ENCODE measurements at regions not wholly inside any gene's neighbourhood (a gene's known extent, or its start where the extent isn't known, plus 50 kb on each side); places are given as distances from the start of the nearest gene placed in this dataset.

DNA sequence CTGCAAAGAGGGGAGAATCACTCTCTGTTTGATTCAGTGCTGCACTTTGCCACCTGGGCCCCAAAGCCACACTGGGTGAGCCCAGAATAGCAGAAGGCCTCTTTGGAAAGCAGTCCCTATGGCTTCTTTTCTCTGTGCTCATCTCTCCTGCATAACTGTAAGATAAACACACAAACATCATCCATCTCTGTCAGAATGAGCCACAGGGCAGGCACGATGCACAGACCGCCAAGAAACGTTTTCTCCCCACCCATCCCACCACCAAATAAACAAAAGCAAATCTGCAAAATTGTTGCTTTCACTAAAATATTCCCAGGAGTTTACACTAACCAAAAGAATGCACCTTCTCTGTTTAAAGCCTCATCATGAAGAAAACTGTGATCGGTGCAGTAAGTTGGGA, 196.4 kb upstream of the POU2AF2 start:
- TF ChIP-seq ZNF292 (tag by site-specific recombination; IDR thresholded peaks at IDR 0.05; ENCODE audit: borderline replicate concordance, low read depth) (no peak), ZNF155 (tag by site-specific recombination; IDR thresholded peaks at IDR 0.05) (no peak), ZNF830 (tag by site-specific recombination; IDR thresholded peaks at IDR 0.05; ENCODE audit: low read depth) (no peak), ZNF114 (tag by site-specific recombination; IDR thresholded peaks at IDR 0.05) (no peak), ZNF629 (tag by site-specific recombination; IDR thresholded peaks at IDR 0.05) (no peak), MEIS1 (CRISPR knock-in tag; IDR thresholded peaks at IDR 0.05; ENCODE audit: borderline replicate concordance) (no peak), RBAK (tag by site-specific recombination; IDR thresholded peaks at IDR 0.05) (no peak)
- TF ChIP-seq, protein P1, sequence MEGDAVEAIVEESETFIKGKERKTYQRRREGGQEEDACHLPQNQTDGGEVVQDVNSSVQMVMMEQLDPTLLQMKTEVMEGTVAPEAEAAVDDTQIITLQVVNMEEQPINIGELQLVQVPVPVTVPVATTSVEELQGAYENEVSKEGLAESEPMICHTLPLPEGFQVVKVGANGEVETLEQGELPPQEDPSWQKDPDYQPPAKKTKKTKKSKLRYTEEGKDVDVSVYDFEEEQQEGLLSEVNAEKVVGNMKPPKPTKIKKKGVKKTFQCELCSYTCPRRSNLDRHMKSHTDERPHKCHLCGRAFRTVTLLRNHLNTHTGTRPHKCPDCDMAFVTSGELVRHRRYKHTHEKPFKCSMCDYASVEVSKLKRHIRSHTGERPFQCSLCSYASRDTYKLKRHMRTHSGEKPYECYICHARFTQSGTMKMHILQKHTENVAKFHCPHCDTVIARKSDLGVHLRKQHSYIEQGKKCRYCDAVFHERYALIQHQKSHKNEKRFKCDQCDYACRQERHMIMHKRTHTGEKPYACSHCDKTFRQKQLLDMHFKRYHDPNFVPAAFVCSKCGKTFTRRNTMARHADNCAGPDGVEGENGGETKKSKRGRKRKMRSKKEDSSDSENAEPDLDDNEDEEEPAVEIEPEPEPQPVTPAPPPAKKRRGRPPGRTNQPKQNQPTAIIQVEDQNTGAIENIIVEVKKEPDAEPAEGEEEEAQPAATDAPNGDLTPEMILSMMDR (tag by site-specific recombination; IDR thresholded peaks at IDR 0.05): no peak
- TF ChIP-seq, protein P2, sequence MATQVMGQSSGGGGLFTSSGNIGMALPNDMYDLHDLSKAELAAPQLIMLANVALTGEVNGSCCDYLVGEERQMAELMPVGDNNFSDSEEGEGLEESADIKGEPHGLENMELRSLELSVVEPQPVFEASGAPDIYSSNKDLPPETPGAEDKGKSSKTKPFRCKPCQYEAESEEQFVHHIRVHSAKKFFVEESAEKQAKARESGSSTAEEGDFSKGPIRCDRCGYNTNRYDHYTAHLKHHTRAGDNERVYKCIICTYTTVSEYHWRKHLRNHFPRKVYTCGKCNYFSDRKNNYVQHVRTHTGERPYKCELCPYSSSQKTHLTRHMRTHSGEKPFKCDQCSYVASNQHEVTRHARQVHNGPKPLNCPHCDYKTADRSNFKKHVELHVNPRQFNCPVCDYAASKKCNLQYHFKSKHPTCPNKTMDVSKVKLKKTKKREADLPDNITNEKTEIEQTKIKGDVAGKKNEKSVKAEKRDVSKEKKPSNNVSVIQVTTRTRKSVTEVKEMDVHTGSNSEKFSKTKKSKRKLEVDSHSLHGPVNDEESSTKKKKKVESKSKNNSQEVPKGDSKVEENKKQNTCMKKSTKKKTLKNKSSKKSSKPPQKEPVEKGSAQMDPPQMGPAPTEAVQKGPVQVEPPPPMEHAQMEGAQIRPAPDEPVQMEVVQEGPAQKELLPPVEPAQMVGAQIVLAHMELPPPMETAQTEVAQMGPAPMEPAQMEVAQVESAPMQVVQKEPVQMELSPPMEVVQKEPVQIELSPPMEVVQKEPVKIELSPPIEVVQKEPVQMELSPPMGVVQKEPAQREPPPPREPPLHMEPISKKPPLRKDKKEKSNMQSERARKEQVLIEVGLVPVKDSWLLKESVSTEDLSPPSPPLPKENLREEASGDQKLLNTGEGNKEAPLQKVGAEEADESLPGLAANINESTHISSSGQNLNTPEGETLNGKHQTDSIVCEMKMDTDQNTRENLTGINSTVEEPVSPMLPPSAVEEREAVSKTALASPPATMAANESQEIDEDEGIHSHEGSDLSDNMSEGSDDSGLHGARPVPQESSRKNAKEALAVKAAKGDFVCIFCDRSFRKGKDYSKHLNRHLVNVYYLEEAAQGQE (tag by site-specific recombination; IDR thresholded peaks at IDR 0.05): no peak
- TF ChIP-seq, protein P3, sequence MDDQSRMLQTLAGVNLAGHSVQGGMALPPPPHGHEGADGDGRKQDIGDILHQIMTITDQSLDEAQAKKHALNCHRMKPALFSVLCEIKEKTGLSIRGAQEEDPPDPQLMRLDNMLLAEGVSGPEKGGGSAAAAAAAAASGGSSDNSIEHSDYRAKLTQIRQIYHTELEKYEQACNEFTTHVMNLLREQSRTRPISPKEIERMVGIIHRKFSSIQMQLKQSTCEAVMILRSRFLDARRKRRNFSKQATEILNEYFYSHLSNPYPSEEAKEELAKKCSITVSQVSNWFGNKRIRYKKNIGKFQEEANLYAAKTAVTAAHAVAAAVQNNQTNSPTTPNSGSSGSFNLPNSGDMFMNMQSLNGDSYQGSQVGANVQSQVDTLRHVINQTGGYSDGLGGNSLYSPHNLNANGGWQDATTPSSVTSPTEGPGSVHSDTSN (CRISPR knock-in tag; IDR thresholded peaks at IDR 0.05): no peak
- TF ChIP-seq, protein P4, sequence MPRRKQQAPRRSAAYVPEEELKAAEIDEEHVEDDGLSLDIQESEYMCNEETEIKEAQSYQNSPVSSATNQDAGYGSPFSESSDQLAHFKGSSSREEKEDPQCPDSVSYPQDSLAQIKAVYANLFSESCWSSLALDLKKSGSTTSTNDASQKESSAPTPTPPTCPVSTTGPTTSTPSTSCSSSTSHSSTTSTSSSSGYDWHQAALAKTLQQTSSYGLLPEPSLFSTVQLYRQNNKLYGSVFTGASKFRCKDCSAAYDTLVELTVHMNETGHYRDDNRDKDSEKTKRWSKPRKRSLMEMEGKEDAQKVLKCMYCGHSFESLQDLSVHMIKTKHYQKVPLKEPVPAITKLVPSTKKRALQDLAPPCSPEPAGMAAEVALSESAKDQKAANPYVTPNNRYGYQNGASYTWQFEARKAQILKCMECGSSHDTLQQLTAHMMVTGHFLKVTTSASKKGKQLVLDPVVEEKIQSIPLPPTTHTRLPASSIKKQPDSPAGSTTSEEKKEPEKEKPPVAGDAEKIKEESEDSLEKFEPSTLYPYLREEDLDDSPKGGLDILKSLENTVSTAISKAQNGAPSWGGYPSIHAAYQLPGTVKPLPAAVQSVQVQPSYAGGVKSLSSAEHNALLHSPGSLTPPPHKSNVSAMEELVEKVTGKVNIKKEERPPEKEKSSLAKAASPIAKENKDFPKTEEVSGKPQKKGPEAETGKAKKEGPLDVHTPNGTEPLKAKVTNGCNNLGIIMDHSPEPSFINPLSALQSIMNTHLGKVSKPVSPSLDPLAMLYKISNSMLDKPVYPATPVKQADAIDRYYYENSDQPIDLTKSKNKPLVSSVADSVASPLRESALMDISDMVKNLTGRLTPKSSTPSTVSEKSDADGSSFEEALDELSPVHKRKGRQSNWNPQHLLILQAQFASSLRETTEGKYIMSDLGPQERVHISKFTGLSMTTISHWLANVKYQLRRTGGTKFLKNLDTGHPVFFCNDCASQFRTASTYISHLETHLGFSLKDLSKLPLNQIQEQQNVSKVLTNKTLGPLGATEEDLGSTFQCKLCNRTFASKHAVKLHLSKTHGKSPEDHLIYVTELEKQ (tag by site-specific recombination; IDR thresholded peaks at IDR 0.05; ENCODE audit: borderline replicate concordance): no peak
